ENCODE measurements at regions not wholly inside any gene's neighbourhood (a gene's known extent, or its start where the extent isn't known, plus 50 kb on each side); places are given as distances from the start of the nearest gene placed in this dataset.

DNA sequence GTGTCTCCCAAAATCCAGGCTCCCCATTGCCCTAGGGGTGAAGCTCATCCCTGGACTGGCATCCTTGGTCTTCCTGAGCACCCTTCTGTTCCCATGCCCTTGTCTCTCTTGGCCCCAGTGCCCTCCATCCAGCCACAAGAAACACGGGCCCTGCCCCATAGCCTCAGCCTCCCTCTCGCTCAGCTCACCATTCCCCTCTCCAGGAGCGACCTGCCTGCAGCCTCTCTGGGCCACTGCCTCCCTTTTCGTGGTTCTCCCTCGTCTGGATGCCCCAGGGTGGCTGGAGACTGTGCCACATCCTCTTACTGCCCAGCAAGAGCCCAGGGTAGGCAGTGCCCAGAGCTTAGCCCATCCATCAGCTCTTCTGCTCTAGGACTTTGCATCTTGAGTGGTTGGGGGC is 532.1 kb downstream of the TBC1D22A start:
- Mint-ChIP-seq H3K36me3 (ENCODE audit: low read depth) (peaks cover 67% of the 10 kb centered on the region), H3K9me3 (peaks cover 98% of the 10 kb centered on the region), H3K27me3 (ENCODE audit: insufficient read depth, low read depth, poor library complexity) (peaks cover 8% of the 10 kb centered on the region), H3K4me1 (no peaks in the 10 kb centered on the region), H3K27ac (no peak overlapping the region), H3K4me3 (no peak overlapping the region)
- Histone ChIP-seq H3K79me2 (replicated peaks; ENCODE audit: insufficient read depth) (no peaks in the 10 kb centered on the region), H3K4me2 (no peak overlapping the region), H3K36me3 (ENCODE audit: insufficient read depth) (no peaks in the 10 kb centered on the region), H3K27me3 (ENCODE audit: insufficient read depth) (no peaks in the 10 kb centered on the region), H3K4me1 (ENCODE audit: insufficient read depth) (no peaks in the 10 kb centered on the region), H3K9me2 (ENCODE audit: insufficient read depth) (no peaks in the 10 kb centered on the region), H3F3A (replicated peaks; ENCODE audit: low read depth) (no peaks in the 10 kb centered on the region), H4K20me1 (replicated peaks; ENCODE audit: insufficient read depth) (no peaks in the 10 kb centered on the region), H3K27ac (ENCODE audit: low read depth) (no peak overlapping the region), H2AFZ (no peak overlapping the region), H3K4me3 (no peak overlapping the region)
- TF ChIP-seq POLR2AphosphoS5 (IDR thresholded peaks at IDR 0.05; ENCODE audit: low read depth) (no peak), EZH2 (IDR thresholded peaks at IDR 0.05; ENCODE audit: low read depth, unreplicated experiment) (no peak), CREB1 (CRISPR knock-in tag; IDR thresholded peaks at IDR 0.05; ENCODE audit: low read depth) (no peak), ZNF114 (CRISPR knock-in tag; IDR thresholded peaks at IDR 0.05) (no peak), ZNF331 (CRISPR knock-in tag; IDR thresholded peaks at IDR 0.05; ENCODE audit: low read depth) (no peak), EZH2phosphoT487 (IDR thresholded peaks at IDR 0.05; ENCODE audit: unreplicated experiment) (no peak), JUNB (IDR thresholded peaks at IDR 0.05; ENCODE audit: unreplicated experiment) (no peak), STAT1 (IDR thresholded peaks at IDR 0.05; ENCODE audit: unreplicated experiment) (no peak), NANOG (IDR thresholded peaks at IDR 0.05; ENCODE audit: borderline replicate concordance) (no peak)
- TF ChIP-seq, protein P1, sequence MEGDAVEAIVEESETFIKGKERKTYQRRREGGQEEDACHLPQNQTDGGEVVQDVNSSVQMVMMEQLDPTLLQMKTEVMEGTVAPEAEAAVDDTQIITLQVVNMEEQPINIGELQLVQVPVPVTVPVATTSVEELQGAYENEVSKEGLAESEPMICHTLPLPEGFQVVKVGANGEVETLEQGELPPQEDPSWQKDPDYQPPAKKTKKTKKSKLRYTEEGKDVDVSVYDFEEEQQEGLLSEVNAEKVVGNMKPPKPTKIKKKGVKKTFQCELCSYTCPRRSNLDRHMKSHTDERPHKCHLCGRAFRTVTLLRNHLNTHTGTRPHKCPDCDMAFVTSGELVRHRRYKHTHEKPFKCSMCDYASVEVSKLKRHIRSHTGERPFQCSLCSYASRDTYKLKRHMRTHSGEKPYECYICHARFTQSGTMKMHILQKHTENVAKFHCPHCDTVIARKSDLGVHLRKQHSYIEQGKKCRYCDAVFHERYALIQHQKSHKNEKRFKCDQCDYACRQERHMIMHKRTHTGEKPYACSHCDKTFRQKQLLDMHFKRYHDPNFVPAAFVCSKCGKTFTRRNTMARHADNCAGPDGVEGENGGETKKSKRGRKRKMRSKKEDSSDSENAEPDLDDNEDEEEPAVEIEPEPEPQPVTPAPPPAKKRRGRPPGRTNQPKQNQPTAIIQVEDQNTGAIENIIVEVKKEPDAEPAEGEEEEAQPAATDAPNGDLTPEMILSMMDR (conservative IDR thresholded peaks at IDR 0.05; ENCODE audit: low read depth in 2 of 2): no peak
- TF ChIP-seq, protein P2, sequence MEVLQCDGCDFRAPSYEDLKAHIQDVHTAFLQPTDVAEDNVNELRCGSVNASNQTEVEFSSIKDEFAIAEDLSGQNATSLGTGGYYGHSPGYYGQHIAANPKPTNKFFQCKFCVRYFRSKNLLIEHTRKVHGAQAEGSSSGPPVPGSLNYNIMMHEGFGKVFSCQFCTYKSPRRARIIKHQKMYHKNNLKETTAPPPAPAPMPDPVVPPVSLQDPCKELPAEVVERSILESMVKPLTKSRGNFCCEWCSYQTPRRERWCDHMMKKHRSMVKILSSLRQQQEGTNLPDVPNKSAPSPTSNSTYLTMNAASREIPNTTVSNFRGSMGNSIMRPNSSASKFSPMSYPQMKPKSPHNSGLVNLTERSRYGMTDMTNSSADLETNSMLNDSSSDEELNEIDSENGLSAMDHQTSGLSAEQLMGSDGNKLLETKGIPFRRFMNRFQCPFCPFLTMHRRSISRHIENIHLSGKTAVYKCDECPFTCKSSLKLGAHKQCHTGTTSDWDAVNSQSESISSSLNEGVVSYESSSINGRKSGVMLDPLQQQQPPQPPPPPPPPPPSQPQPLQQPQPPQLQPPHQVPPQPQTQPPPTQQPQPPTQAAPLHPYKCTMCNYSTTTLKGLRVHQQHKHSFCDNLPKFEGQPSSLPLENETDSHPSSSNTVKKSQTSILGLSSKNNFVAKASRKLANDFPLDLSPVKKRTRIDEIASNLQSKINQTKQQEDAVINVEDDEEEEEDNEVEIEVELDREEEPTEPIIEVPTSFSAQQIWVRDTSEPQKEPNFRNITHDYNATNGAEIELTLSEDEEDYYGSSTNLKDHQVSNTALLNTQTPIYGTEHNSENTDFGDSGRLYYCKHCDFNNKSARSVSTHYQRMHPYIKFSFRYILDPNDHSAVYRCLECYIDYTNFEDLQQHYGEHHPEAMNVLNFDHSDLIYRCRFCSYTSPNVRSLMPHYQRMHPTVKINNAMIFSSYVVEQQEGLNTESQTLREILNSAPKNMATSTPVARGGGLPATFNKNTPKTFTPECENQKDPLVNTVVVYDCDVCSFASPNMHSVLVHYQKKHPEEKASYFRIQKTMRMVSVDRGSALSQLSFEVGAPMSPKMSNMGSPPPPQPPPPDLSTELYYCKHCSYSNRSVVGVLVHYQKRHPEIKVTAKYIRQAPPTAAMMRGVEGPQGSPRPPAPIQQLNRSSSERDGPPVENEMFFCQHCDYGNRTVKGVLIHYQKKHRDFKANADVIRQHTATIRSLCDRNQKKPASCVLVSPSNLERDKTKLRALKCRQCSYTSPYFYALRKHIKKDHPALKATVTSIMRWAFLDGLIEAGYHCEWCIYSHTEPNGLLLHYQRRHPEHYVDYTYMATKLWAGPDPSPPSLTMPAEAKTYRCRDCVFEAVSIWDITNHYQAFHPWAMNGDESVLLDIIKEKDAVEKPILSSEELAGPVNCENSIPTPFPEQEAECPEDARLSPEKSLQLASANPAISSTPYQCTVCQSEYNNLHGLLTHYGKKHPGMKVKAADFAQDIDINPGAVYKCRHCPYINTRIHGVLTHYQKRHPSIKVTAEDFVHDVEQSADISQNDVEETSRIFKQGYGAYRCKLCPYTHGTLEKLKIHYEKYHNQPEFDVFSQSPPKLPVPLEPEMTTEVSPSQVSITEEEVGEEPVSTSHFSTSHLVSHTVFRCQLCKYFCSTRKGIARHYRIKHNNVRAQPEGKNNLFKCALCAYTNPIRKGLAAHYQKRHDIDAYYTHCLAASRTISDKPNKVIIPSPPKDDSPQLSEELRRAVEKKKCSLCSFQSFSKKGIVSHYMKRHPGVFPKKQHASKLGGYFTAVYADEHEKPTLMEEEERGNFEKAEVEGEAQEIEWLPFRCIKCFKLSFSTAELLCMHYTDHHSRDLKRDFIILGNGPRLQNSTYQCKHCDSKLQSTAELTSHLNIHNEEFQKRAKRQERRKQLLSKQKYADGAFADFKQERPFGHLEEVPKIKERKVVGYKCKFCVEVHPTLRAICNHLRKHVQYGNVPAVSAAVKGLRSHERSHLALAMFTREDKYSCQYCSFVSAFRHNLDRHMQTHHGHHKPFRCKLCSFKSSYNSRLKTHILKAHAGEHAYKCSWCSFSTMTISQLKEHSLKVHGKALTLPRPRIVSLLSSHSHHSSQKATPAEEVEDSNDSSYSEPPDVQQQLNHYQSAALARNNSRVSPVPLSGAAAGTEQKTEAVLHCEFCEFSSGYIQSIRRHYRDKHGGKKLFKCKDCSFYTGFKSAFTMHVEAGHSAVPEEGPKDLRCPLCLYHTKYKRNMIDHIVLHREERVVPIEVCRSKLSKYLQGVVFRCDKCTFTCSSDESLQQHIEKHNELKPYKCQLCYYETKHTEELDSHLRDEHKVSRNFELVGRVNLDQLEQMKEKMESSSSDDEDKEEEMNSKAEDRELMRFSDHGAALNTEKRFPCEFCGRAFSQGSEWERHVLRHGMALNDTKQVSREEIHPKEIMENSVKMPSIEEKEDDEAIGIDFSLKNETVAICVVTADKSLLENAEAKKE (CRISPR knock-in tag; IDR thresholded peaks at IDR 0.05): no peak
- TF ChIP-seq, protein P3, sequence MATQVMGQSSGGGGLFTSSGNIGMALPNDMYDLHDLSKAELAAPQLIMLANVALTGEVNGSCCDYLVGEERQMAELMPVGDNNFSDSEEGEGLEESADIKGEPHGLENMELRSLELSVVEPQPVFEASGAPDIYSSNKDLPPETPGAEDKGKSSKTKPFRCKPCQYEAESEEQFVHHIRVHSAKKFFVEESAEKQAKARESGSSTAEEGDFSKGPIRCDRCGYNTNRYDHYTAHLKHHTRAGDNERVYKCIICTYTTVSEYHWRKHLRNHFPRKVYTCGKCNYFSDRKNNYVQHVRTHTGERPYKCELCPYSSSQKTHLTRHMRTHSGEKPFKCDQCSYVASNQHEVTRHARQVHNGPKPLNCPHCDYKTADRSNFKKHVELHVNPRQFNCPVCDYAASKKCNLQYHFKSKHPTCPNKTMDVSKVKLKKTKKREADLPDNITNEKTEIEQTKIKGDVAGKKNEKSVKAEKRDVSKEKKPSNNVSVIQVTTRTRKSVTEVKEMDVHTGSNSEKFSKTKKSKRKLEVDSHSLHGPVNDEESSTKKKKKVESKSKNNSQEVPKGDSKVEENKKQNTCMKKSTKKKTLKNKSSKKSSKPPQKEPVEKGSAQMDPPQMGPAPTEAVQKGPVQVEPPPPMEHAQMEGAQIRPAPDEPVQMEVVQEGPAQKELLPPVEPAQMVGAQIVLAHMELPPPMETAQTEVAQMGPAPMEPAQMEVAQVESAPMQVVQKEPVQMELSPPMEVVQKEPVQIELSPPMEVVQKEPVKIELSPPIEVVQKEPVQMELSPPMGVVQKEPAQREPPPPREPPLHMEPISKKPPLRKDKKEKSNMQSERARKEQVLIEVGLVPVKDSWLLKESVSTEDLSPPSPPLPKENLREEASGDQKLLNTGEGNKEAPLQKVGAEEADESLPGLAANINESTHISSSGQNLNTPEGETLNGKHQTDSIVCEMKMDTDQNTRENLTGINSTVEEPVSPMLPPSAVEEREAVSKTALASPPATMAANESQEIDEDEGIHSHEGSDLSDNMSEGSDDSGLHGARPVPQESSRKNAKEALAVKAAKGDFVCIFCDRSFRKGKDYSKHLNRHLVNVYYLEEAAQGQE (IDR thresholded peaks at IDR 0.05; ENCODE audit: unreplicated experiment): no peak
- TF ChIP-seq, protein P4, sequence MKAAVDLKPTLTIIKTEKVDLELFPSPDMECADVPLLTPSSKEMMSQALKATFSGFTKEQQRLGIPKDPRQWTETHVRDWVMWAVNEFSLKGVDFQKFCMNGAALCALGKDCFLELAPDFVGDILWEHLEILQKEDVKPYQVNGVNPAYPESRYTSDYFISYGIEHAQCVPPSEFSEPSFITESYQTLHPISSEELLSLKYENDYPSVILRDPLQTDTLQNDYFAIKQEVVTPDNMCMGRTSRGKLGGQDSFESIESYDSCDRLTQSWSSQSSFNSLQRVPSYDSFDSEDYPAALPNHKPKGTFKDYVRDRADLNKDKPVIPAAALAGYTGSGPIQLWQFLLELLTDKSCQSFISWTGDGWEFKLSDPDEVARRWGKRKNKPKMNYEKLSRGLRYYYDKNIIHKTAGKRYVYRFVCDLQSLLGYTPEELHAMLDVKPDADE (IDR thresholded peaks at IDR 0.05): no peak
- DNase-seq (ENCODE audit: low spot score) (no peak), ATAC-seq (no peak)

Data from GM23338 (cell line).